HG03280 (cell line): ENCODE measurements at regions not wholly inside any gene's neighbourhood (a gene's known extent, or its start where the extent isn't known, plus 50 kb on each side); places are given as distances from the start of the nearest gene placed in this dataset.

Experiments used
- ATAC-seq: cut with Tn5 transposase; IDR thresholded peaks from one replicate; pipeline ENCODE4 v1.9.1; 2021; ENCODE audit warnings: mild to moderate bottlenecking, moderate library complexity; ENCODE audit not compliant: unreplicated experiment

- ATAC-seq, result no peak
Observed at GRCh38 chr17:51486091-51486490, 225.7 kb downstream of the UTP18 start.

DNA sequence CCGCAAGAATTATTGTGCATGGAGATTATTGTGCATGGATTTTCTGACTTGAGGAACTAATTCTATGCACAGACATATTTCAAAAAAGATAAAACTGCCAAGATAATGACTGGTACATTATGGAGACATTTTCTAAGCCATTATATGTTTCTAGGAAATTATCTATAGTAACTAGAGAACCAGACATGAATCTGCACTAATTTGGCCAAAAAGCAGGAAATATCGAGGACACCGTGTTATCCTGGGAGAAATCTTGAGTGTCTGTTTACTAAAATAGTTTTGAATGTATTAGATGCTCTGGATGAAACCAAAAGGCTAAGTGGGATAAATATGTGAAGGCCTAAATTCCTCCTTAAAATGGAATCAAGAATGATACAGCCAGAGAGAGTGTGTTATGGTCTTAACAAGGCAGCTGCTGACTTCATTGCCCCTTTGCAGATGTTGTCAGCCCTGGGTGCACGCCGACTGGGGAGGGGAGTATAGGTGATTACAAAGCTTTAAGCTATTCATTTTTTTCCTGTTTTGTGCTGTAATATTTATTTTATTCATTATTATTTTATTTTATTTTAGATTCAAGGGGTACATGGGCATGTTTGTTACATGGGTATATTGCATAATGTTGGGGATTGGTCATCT, 226.7 kb downstream of the UTP18 start:
- no peak for ATAC-seq

- no peak for ATAC-seq
Observed at GRCh38 chr17:51487947-51488346, 227.6 kb downstream of the UTP18 start.

- no peak for ATAC-seq
Observed at GRCh38 chr17:51491416-51491815, 231.1 kb downstream of the UTP18 start.

GRCh38 chr17:51493206-51493605, 232.9 kb downstream of the UTP18 start:
- no peak for ATAC-seq

GRCh38 chr17:51496378-51496777, 236.0 kb downstream of the UTP18 start:
- ATAC-seq, result no peak

DNA sequence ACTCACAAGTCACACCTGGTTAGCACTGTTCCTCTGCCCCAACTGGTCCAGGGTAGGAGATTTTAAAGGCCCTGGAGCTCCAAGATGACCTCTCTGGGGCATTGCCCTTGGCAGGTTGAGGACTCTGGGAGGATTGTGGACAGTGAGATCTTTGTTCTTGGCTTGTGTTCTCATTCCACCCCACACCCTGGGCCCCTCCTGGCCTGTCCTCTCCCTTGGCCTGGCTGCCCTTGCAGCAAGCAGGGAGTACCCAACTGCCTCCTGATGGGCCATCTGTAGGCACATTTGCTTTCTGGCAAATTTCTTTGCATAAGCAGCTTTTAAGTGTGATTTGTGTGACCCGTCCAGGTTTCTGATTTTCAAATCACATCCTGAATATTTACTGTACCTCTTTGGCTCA, 239.6 kb downstream of the UTP18 start:
- ATAC-seq, result no peak

DNA sequence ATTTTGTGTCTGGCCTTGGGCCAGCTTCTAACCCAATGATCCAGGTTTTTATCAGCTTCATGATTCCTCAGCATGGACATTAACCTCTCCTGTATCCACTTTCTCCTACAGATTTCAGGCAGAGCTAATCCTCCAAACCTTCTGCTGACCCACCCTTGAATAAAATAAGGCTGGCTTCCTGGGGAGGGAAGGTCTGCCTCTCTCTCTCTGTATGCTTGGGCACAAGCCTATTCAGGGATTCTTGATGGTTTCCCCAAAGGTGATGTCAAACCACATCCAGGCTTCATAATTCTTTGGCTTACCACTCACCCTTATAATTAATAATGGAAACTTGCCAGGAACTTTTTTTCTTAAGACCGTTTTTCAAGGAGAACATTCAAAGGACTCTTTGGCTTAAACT, 240.1 kb downstream of the UTP18 start:
- ATAC-seq, result no peak

GRCh38 chr17:51505450-51505849, 245.1 kb downstream of the UTP18 start:
- ATAC-seq, result no peak

DNA sequence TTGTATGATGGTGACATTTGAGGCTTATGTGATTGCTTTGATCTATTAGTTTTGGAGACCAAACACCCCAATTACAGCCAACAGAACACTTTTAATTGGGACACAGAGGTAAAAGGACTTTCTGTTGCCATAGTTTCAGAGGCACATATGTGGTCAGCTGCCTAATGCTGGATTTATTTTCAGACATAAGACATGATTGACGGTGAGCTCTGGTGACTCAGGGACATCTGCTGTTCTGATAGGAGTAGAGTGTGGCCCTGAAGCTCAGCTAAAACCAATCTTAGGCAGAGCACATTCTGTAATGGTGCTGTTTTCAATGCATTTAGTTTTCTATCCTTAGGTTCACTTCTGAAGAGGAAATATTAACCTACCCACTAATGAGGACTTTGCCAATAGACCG, 247.1 kb downstream of the UTP18 start:
- ATAC-seq, result no peak

DNA sequence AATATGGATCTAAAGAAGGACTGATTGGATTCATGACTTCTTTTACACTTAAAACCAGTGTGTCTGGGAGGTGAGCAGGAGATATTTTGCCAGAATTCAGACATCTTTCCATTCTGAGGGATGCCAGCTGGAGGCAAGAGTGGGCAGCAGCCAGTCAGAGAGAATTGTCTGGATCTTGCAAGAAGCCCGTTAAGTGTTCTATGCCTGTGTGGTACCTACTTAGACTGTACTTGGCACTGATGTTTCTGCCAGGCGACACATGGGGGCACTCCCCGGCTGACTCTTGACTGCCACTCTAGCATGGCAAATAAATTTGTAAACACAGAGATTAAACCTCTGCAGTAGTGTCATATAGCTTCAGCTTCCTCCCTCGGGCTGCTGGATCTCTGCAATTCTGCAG, 247.7 kb downstream of the UTP18 start:
- ATAC-seq, result no peak

DNA sequence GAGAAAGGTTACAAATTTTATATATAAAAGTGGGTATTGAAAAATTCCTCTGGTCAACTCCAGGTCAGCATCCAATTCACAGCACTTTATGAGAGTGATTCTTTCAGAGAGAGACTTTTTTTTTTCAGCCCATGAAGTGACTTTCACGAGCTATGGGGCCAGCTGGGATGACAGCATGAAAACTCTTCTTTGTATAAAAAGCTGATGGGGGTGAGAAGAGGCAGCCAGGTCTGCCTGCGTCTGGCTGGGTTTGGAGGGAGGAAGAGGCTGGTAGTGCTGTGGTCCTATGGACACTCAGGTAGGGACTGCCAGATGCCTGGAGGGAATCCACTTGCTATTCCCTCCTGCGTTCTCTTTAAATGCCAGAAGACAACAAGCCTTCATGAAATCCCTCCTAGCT, 250.6 kb downstream of the UTP18 start:
- no peak for ATAC-seq

DNA sequence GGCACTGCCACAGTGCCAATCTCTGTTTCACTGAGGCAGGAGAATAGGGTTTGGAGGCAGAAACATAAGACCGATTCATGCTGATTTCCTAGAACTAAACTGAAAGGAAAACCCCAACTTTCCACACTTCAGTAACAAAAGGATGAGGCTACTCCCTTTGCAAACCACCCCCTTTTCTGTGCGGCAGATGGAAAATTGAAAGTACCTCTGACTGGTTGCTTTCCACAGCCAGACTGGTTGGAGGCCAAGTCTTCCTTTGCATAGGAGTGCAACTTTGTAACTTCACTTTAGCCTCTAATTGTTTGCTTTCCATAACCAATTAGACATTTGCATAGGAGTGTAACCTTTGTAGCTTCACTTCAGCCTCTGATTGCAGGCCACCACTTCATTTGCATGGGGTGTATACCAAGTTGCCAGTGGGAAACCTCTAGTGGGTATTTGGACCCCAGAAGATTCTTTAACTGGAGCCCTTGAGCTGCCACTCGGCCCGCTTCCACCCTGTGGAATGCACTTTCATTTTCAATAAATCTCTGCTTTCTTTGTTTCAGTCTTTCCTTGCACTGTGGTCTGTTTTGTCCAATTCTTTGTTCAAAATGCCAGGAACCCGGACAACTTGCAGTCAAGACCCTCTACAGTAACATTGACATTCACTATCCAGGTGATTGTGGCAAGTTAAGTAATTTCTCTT, 252.0 kb downstream of the UTP18 start:
- ATAC-seq, result no peak

- no peak for ATAC-seq
Observed at GRCh38 chr17:51516924-51517323, 256.6 kb downstream of the UTP18 start.

DNA sequence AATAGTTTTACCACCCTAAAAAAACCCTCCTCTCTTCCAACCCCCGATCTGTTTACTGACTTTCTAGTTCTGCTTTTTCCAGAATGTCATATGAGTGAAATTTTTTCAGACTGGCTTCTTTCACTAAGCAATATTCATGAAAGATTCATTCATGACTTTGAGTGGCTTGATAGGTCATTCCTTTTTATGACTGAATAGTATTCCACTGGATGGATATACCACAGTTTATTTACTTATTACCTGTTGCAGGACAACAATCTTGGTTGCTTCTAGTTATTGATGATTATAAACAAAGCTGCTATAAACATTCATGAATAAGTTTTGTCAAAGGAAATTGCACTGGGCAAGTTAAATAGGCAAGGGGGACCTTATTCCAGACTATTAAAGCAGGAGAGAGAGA, 264.2 kb downstream of the UTP18 start:
- no peak for ATAC-seq

GRCh38 chr17:51526507-51526906, 266.2 kb downstream of the UTP18 start:
- no peak for ATAC-seq

DNA sequence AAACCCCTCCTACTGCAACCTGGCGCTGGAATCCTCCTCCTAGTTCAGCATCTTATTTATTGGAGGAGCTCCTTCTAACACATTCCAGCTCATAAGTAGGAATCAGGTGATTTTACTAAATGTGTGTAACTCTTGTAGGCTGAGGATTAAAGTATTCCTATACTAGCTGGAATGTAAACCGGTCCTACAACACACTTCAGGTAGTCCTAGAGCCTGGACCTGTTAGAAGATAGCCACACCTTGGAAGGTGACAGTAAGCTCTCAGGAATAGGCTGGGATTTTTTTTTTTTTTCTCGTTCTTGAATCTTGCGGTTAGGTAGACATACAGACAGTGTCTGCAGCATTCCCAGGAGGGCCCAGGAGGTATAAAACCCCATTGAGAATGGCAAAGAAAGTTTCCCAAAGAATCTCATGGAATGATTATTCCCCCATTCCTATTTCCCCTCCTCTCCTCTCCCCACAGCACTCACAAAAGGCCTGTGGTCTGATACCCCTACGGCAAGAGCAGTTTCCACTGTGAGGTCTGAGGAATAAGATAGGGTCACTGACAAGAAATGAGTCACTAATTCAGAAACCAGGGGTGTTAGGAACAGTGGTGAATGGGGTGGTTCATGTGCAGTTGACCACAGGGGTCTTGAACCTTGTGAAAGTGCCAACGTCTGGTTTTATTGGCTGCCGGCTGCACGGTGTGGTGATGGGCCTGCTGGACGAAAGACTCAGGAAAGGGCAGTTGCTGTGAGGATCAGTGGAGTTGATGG, 267.1 kb downstream of the UTP18 start:
- no peak for ATAC-seq

DNA sequence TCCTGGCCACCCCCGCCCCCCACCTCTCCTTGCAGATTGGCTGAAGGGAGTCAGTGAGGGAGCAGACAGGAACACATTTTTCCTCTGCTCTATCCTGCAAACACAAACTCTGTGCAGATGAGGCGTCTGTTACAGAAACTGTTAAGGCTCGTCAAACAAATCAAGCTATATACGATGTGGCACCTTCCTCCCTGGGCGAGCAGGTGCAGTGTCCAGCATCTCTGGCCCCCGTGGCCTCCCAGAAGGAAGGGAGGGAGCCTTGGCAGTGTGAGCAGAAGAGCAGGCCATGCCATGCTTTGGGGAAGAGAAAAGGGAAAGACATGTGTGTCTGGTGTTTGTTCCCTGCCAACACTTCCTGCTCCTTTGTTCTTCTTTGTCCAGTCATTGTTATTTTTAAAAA, 267.8 kb downstream of the UTP18 start:
- ATAC-seq, result no peak

- ATAC-seq, result no peak
Observed at GRCh38 chr17:51533219-51533618, 272.9 kb downstream of the UTP18 start.

- ATAC-seq, result no peak
Observed at GRCh38 chr17:51533821-51534220, 273.5 kb downstream of the UTP18 start.

GRCh38 chr17:51536627-51537026, 276.3 kb downstream of the UTP18 start:
- no peak for ATAC-seq

DNA sequence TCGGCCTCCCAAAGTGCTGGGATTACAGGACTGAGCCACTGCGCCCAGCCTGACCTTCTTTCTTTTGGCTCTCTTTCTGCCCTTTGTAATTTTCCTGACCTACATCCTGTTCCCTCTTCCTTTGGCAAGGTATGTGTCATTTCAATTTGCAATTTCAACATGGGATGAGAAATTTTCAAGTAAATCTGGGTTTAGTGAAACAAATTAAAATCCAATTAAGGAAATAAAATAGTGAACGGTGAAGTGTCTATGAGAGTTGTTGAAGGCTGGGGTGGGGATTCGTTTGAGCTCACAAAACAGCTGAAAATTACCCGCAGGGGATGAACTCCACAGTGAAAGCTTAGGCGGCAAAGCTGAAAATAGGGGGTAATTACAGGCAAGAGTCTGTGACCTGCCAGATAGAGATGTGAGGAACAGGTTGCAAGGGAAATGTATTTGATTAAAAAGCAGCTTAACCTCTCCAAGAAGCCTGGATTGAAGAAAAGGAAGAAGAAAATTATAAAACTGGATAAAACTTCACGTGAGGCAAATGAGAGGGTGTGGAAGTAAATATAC, 277.7 kb downstream of the UTP18 start:
- no peak for ATAC-seq
